MM.1S (cell line): ENCODE measurements at regions not wholly inside any gene's neighbourhood (a gene's known extent, or its start where the extent isn't known, plus 50 kb on each side); places are given as distances from the start of the nearest gene placed in this dataset.

ENCODE experiments used
- EZH2 ChIP-seq: fragments of 300-600 bp; sonication (generic); optimal IDR thresholded peaks from 2 replicates; pipeline ENCODE3; 2017; ENCODE audit warnings: low read depth, mild to moderate bottlenecking, antibody characterized with exemption, low read length, mixed read lengths
- EZH2phosphoT487 ChIP-seq: fragments of 300-600 bp; sonication (generic); IDR thresholded peaks from 2 replicates; pipeline ENCODE4 v1.6.1; 2018; ENCODE audit warnings: antibody characterized with exemption, low read length
- TF ChIP-seq, protein P1 (sequence below): fragments of 300-600 bp; sonication (generic); IDR thresholded peaks from 2 replicates; pipeline ENCODE4 v1.5.1; 2016; ENCODE audit warnings: antibody characterized with exemption, low read length, mixed read lengths

DNA sequence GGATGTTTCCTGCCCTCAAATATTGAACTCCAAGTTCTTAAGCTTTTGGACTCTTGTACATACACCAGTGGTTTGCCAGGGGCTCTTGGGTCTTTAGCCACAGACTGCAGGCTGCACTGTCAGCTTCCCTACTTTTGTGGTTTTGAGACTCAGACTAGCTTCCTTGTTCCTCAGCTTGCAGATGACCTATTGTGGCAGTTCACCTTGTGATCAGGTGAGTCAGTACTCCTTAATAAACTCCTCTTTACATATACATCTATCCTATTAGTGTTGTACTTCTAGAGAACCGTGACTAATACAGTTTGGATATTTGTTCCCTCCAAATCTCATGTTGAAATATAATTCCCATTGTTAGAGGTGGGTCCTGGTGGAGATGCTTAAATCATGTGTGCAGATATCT is 681.9 kb upstream of the ARRDC3 start:
- TF ChIP-seq, protein P1, sequence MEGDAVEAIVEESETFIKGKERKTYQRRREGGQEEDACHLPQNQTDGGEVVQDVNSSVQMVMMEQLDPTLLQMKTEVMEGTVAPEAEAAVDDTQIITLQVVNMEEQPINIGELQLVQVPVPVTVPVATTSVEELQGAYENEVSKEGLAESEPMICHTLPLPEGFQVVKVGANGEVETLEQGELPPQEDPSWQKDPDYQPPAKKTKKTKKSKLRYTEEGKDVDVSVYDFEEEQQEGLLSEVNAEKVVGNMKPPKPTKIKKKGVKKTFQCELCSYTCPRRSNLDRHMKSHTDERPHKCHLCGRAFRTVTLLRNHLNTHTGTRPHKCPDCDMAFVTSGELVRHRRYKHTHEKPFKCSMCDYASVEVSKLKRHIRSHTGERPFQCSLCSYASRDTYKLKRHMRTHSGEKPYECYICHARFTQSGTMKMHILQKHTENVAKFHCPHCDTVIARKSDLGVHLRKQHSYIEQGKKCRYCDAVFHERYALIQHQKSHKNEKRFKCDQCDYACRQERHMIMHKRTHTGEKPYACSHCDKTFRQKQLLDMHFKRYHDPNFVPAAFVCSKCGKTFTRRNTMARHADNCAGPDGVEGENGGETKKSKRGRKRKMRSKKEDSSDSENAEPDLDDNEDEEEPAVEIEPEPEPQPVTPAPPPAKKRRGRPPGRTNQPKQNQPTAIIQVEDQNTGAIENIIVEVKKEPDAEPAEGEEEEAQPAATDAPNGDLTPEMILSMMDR, result no peak
- TF ChIP-seq EZH2phosphoT487, result no peak
- no peak for TF ChIP-seq EZH2
